Rectal smooth muscle tissue (tissue), 1 donor: ENCODE measurements at regions not wholly inside any gene's neighbourhood (a gene's known extent, or its start where the extent isn't known, plus 50 kb on each side); places are given as distances from the start of the nearest gene placed in this dataset.

Experiments used
- H3K27ac ChIP-seq: one replicate; pipeline ENCODE4 v1.7.0; 2013; ENCODE audit warnings: low read depth, low read length, inconsistent platforms
- H3K27me3 ChIP-seq: one replicate; pipeline ENCODE4 v1.7.0; 2013; ENCODE audit warnings: low read length; ENCODE audit not compliant: control insufficient read depth, insufficient read depth
- H3K36me3 ChIP-seq: one replicate; pipeline ENCODE4 v1.7.0; 2013; ENCODE audit warnings: low read length; ENCODE audit not compliant: control insufficient read depth, insufficient read depth
- H3K4me1 ChIP-seq: one replicate; pipeline ENCODE4 v1.7.0; 2013; ENCODE audit warnings: low read length; ENCODE audit not compliant: control insufficient read depth, insufficient read depth
- H3K4me3 ChIP-seq: one replicate; pipeline ENCODE4 v1.7.0; 2013; ENCODE audit warnings: low read length
- H3K9ac ChIP-seq: one replicate; pipeline ENCODE4 v1.7.0; 2013; ENCODE audit warnings: low read length

GRCh38 chr5:18079831-18080230 lies 445.6 kb downstream of the TAF11L14 start:
- no peak overlapping the region for H3K9ac ChIP-seq

GRCh38 chr5:18088020-18088579 lies 453.8 kb downstream of the TAF11L14 start:
- H3K27ac ChIP-seq = no peak overlapping the region
- no peaks in the 10 kb centered on the region for H3K36me3 ChIP-seq
- no peaks in the 10 kb centered on the region for H3K4me1 ChIP-seq
- H3K9ac ChIP-seq = no peak overlapping the region
- no peaks in the 10 kb centered on the region for H3K27me3 ChIP-seq
- H3K4me3 ChIP-seq = no peak overlapping the region

More at GRCh38 chr5:18079831-18080230, 445.6 kb downstream of the TAF11L14 start:
- no peaks in the 10 kb centered on the region for H3K27me3 ChIP-seq
- H3K27ac ChIP-seq = no peak overlapping the region
- H3K4me3 ChIP-seq = no peak overlapping the region
- H3K36me3 ChIP-seq = no peaks in the 10 kb centered on the region
- no peaks in the 10 kb centered on the region for H3K4me1 ChIP-seq

- H3K4me3 ChIP-seq = no peak overlapping the region
- no peak overlapping the region for H3K27ac ChIP-seq
- no peaks in the 10 kb centered on the region for H3K27me3 ChIP-seq
- H3K36me3 ChIP-seq = no peaks in the 10 kb centered on the region
- H3K4me1 ChIP-seq = no peaks in the 10 kb centered on the region
- no peak overlapping the region for H3K9ac ChIP-seq
These were observed 455.9 kb downstream of the TAF11L14 start for GRCh38 chr5:18090177-18090576.

GRCh38 chr5:18091142-18091541 lies 456.9 kb downstream of the TAF11L14 start:
- Histone ChIP-seq H3K27ac (no peak overlapping the region), H3K4me3 (no peak overlapping the region), H3K36me3 (no peaks in the 10 kb centered on the region), H3K27me3 (no peaks in the 10 kb centered on the region), H3K9ac (no peak overlapping the region), H3K4me1 (no peaks in the 10 kb centered on the region)

GRCh38 chr5:18091758-18092157 lies 457.5 kb downstream of the TAF11L14 start:
- Histone ChIP-seq H3K27ac (no peak overlapping the region), H3K9ac (no peak overlapping the region), H3K36me3 (no peaks in the 10 kb centered on the region), H3K4me3 (no peak overlapping the region), H3K27me3 (no peaks in the 10 kb centered on the region), H3K4me1 (no peaks in the 10 kb centered on the region)

GRCh38 chr5:18095061-18095460 lies 460.8 kb downstream of the TAF11L14 start:
- Histone ChIP-seq H3K27me3 (no peaks in the 10 kb centered on the region), H3K9ac (no peak overlapping the region), H3K27ac (no peak overlapping the region), H3K36me3 (no peaks in the 10 kb centered on the region), H3K4me1 (no peaks in the 10 kb centered on the region), H3K4me3 (no peak overlapping the region)

- Histone ChIP-seq H3K4me3 (no peak overlapping the region), H3K9ac (no peak overlapping the region), H3K4me1 (no peaks in the 10 kb centered on the region), H3K27me3 (no peaks in the 10 kb centered on the region), H3K27ac (no peak overlapping the region), H3K36me3 (no peaks in the 10 kb centered on the region)
These were observed 463.6 kb downstream of the TAF11L14 start for GRCh38 chr5:18097817-18098216.

- no peak overlapping the region for H3K9ac ChIP-seq
- no peaks in the 10 kb centered on the region for H3K27me3 ChIP-seq
- no peak overlapping the region for H3K27ac ChIP-seq
- H3K4me3 ChIP-seq = no peak overlapping the region
- no peaks in the 10 kb centered on the region for H3K4me1 ChIP-seq
- H3K36me3 ChIP-seq = no peaks in the 10 kb centered on the region
These were observed 464.4 kb downstream of the TAF11L14 start for GRCh38 chr5:18098691-18099090.

GRCh38 chr5:18099261-18099660 lies 465.0 kb downstream of the TAF11L14 start:
- H3K9ac ChIP-seq = no peak overlapping the region
- H3K4me3 ChIP-seq = no peak overlapping the region
- no peaks in the 10 kb centered on the region for H3K27me3 ChIP-seq
- H3K36me3 ChIP-seq = no peaks in the 10 kb centered on the region
- H3K4me1 ChIP-seq = no peaks in the 10 kb centered on the region
- H3K27ac ChIP-seq = no peak overlapping the region

GRCh38 chr5:18101532-18101931 lies 467.3 kb downstream of the TAF11L14 start:
- H3K27ac ChIP-seq = no peak overlapping the region
- no peaks in the 10 kb centered on the region for H3K27me3 ChIP-seq
- H3K4me1 ChIP-seq = no peaks in the 10 kb centered on the region
- no peaks in the 10 kb centered on the region for H3K36me3 ChIP-seq
- H3K9ac ChIP-seq = no peak overlapping the region
- no peak overlapping the region for H3K4me3 ChIP-seq

- Histone ChIP-seq H3K27me3 (no peaks in the 10 kb centered on the region), H3K4me1 (no peaks in the 10 kb centered on the region), H3K27ac (no peak overlapping the region), H3K9ac (no peak overlapping the region), H3K36me3 (no peaks in the 10 kb centered on the region), H3K4me3 (no peak overlapping the region)
These were observed 468.5 kb downstream of the TAF11L14 start for GRCh38 chr5:18102733-18103132.

GRCh38 chr5:18105449-18105848 lies 471.2 kb downstream of the TAF11L14 start:
- Histone ChIP-seq H3K4me3 (no peak overlapping the region), H3K9ac (no peak overlapping the region), H3K27ac (no peak overlapping the region), H3K4me1 (no peaks in the 10 kb centered on the region), H3K36me3 (no peaks in the 10 kb centered on the region), H3K27me3 (no peaks in the 10 kb centered on the region)

- H3K27me3 ChIP-seq = no peaks in the 10 kb centered on the region
- H3K4me3 ChIP-seq = no peak overlapping the region
- no peak overlapping the region for H3K27ac ChIP-seq
- H3K4me1 ChIP-seq = no peaks in the 10 kb centered on the region
- H3K36me3 ChIP-seq = no peaks in the 10 kb centered on the region
- H3K9ac ChIP-seq = no peak overlapping the region
These were observed 477.7 kb downstream of the TAF11L14 start for GRCh38 chr5:18111906-18112465.
